ENCODE measurements at regions not wholly inside any gene's neighbourhood (a gene's known extent, or its start where the extent isn't known, plus 50 kb on each side); places are given as distances from the start of the nearest gene placed in this dataset.

GRCh38 chr1:61539720-61540462, 185.1 kb downstream of the TM2D1 start:
- Histone ChIP-seq H4K20me1 (ENCODE audit: control insufficient read depth, extremely low read depth, insufficient read depth, low read length) (no peaks in the 10 kb centered on the region), H3K4me1 (ENCODE audit: control insufficient read depth, extremely low read depth, insufficient read depth, low read length) (no peaks in the 10 kb centered on the region), H2AFZ (ENCODE audit: low read length) (no peak overlapping the region), H3K79me2 (ENCODE audit: control insufficient read depth, insufficient read depth, low read length) (no peaks in the 10 kb centered on the region), H3K9me3 (ENCODE audit: control insufficient read depth, insufficient read depth, low read depth, low read length) (no peaks in the 10 kb centered on the region), H3K27ac (ENCODE audit: insufficient read depth, low read length) (no peak overlapping the region), H3K9ac (ENCODE audit: insufficient read depth, low read length) (no peak overlapping the region), H3K4me2 (ENCODE audit: extremely low read depth, insufficient read depth, low read length) (no peak overlapping the region), H3K4me3 (replicated peaks in 1 of 4; ENCODE audit: control extremely low read depth in 1 of 4, insufficient read depth in 1 of 4, low read depth in 3 of 4, low read length in 4 of 4) (no peak overlapping the region), H3K27me3 (ENCODE audit: control insufficient read depth, insufficient read depth, low read length) (no peaks in the 10 kb centered on the region), H3K36me3 (ENCODE audit: control insufficient read depth, insufficient read depth, low read length) (no peaks in the 10 kb centered on the region)
- TF ChIP-seq EZH2 (IDR thresholded peaks at IDR 0.05; ENCODE audit: low read length, missing control alignments) = no peak
- DNase-seq (ENCODE audit: low read depth in 2 of 2) = peak in 1 of 2 donors; percentile 81

GRCh38 chr1:61538228-61538627, 186.7 kb downstream of the TM2D1 start:
- no peak overlapping the region for H2AFZ ChIP-seq (ENCODE audit: low read length)
- H3K4me3 ChIP-seq (replicated peaks in 1 of 4; ENCODE audit: control extremely low read depth in 1 of 4, insufficient read depth in 1 of 4, low read depth in 3 of 4, low read length in 4 of 4) = no peak overlapping the region
- no peak for DNase-seq (ENCODE audit: low read depth in 2 of 2)
- H4K20me1 ChIP-seq (ENCODE audit: control insufficient read depth, extremely low read depth, insufficient read depth, low read length) = no peaks in the 10 kb centered on the region
- H3K9me3 ChIP-seq (ENCODE audit: control insufficient read depth, insufficient read depth, low read depth, low read length) = no peaks in the 10 kb centered on the region
- H3K27ac ChIP-seq (ENCODE audit: insufficient read depth, low read length) = no peak overlapping the region
- H3K27me3 ChIP-seq (ENCODE audit: control insufficient read depth, insufficient read depth, low read length) = no peaks in the 10 kb centered on the region
- no peaks in the 10 kb centered on the region for H3K79me2 ChIP-seq (ENCODE audit: control insufficient read depth, insufficient read depth, low read length)
- H3K4me1 ChIP-seq (ENCODE audit: control insufficient read depth, extremely low read depth, insufficient read depth, low read length) = no peaks in the 10 kb centered on the region
- H3K4me2 ChIP-seq (ENCODE audit: extremely low read depth, insufficient read depth, low read length) = no peak overlapping the region
- no peaks in the 10 kb centered on the region for H3K36me3 ChIP-seq (ENCODE audit: control insufficient read depth, insufficient read depth, low read length)
- no peak overlapping the region for H3K9ac ChIP-seq (ENCODE audit: insufficient read depth, low read length)
- TF ChIP-seq CTCF (conservative IDR thresholded peaks at IDR 0.05 in 1 of 2, IDR thresholded peaks at IDR 0.05 in 1 of 2; ENCODE audit: low read depth in 1 of 2, low read length in 2 of 2) (no peak), EZH2 (IDR thresholded peaks at IDR 0.05; ENCODE audit: low read length, missing control alignments) (no peak)

- no peak for DNase-seq (ENCODE audit: low read depth in 2 of 2)
- Histone ChIP-seq H3K4me1 (ENCODE audit: control insufficient read depth, extremely low read depth, insufficient read depth, low read length) (no peaks in the 10 kb centered on the region), H2AFZ (ENCODE audit: low read length) (no peak overlapping the region), H3K4me3 (replicated peaks in 1 of 4; ENCODE audit: control extremely low read depth in 1 of 4, insufficient read depth in 1 of 4, low read depth in 3 of 4, low read length in 4 of 4) (no peak overlapping the region), H3K9ac (ENCODE audit: insufficient read depth, low read length) (no peak overlapping the region), H3K79me2 (ENCODE audit: control insufficient read depth, insufficient read depth, low read length) (no peaks in the 10 kb centered on the region), H3K9me3 (ENCODE audit: control insufficient read depth, insufficient read depth, low read depth, low read length) (no peaks in the 10 kb centered on the region), H4K20me1 (ENCODE audit: control insufficient read depth, extremely low read depth, insufficient read depth, low read length) (no peaks in the 10 kb centered on the region), H3K36me3 (ENCODE audit: control insufficient read depth, insufficient read depth, low read length) (no peaks in the 10 kb centered on the region), H3K27me3 (ENCODE audit: control insufficient read depth, insufficient read depth, low read length) (no peaks in the 10 kb centered on the region), H3K4me2 (ENCODE audit: extremely low read depth, insufficient read depth, low read length) (no peak overlapping the region), H3K27ac (ENCODE audit: insufficient read depth, low read length) (no peak overlapping the region)
- no peak for TF ChIP-seq EZH2 (IDR thresholded peaks at IDR 0.05; ENCODE audit: low read length, missing control alignments)
- TF ChIP-seq CTCF (conservative IDR thresholded peaks at IDR 0.05 in 1 of 2, IDR thresholded peaks at IDR 0.05 in 1 of 2; ENCODE audit: low read depth in 1 of 2, low read length in 2 of 2) = no peak
Observed at GRCh38 chr1:61536174-61537108, 188.5 kb downstream of the TM2D1 start.
